Smooth muscle cell (in vitro differentiated cells): ENCODE measurements at regions not wholly inside any gene's neighbourhood (a gene's known extent, or its start where the extent isn't known, plus 50 kb on each side); places are given as distances from the start of the nearest gene placed in this dataset.
A peak's percentile ranks its signal among the peaks of the same experiment; 100 is the strongest.

ENCODE experiments used
- DNase-seq: peaks from one replicate; lab custom pipeline; 2025; ENCODE audit not compliant: unreplicated experiment; lab: John Stamatoyannopoulos, UW
- H2AFZ ChIP-seq: fragments of 200-600 bp; sonication (generic); 2 replicates; pipeline ENCODE4 v1.6.0; 2016; ENCODE audit warnings: antibody characterized with exemption, low read depth, mild to moderate bottlenecking
- H3F3A ChIP-seq: fragments of 200-600 bp; sonication (generic); 2 replicates; pipeline ENCODE4 v1.6.0; 2017; ENCODE audit warnings: antibody characterized with exemption, low read depth
- H3K27ac ChIP-seq: fragments of 200-600 bp; sonication (generic); 2 replicates; pipeline ENCODE4 v1.5.1; 2016; ENCODE audit warnings: low read depth, mild to moderate bottlenecking
- H3K27me3 ChIP-seq: fragments of 200-600 bp; sonication (generic); 2 replicates; pipeline ENCODE4 v1.6.1; 2016; ENCODE audit warnings: low read depth, mild to moderate bottlenecking
- H3K36me3 ChIP-seq: fragments of 200-600 bp; sonication (generic); 2 replicates; pipeline ENCODE4 v1.5.1; 2016; ENCODE audit warnings: low read depth
- H3K4me1 ChIP-seq: fragments of 200-600 bp; sonication (generic); 2 replicates; pipeline ENCODE4 v1.5.1; 2016; ENCODE audit warnings: low read depth
- H3K4me2 ChIP-seq: fragments of 200-600 bp; sonication (generic); 2 replicates; pipeline ENCODE4 v1.6.0; 2016; ENCODE audit warnings: mild to moderate bottlenecking
- H3K4me3 ChIP-seq: fragments of 200-600 bp; sonication (generic); 2 replicates; pipeline ENCODE4 v1.5.1; 2016; ENCODE audit warnings: mild to moderate bottlenecking
- H3K79me2 ChIP-seq: fragments of 200-600 bp; sonication (generic); 2 replicates; pipeline ENCODE4 v1.6.0; 2016; ENCODE audit warnings: low read depth, mild to moderate bottlenecking
- H3K9ac ChIP-seq: fragments of 200-600 bp; sonication (generic); 2 replicates; pipeline ENCODE4 v1.6.0; 2016; ENCODE audit warnings: low read depth
- H3K9me3 ChIP-seq: fragments of 200-600 bp; sonication (generic); replicated peaks from 2 replicates; pipeline ENCODE4 v1.5.1; 2016; ENCODE audit warnings: low read depth
- H4K20me1 ChIP-seq: fragments of 200-600 bp; sonication (generic); 2 replicates; pipeline ENCODE4 v1.6.0; 2016; ENCODE audit warnings: low read depth
- CTCF ChIP-seq: fragments of 200-600 bp; sonication (generic); IDR thresholded peaks from 2 replicates; pipeline ENCODE4 v1.5.1; 2017; ENCODE audit warnings: borderline replicate concordance, mild to moderate bottlenecking, antibody characterized with exemption; ENCODE audit not compliant: insufficient read depth, poor library complexity, severe bottlenecking
- WGBS: methylation state at CpG from one replicate; pipeline ENCODE4 v1.1.7; 2016; ENCODE audit warnings: low lambda C conversion rate; 5-methylcytosine and 5-hydroxymethylcytosine counted together

DNA sequence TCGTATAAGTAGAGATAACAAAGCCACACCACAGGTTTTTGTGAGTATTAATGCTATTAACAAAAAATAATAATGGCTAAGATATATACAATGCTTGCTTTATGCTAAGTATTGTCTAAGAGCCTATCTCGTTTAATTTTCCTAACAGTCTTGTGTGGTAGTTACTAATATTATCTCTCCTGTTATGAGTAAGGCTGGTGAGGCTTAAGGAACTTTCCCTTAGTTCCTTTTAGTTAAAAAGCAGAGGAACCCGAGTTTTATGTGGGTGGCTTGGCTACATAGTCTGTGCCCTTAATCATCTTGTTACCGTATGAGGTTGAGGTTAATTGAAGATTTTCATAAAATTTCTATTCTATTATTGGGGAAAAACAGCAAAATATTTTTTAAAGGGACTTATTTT lies 218.4 kb downstream of the SOX2 start:
- H3K79me2 ChIP-seq: no peaks in the 10 kb centered on the region
- H3F3A ChIP-seq: no peaks in the 10 kb centered on the region
- no peak overlapping the region for H3K9ac ChIP-seq
- H3K4me3 ChIP-seq: no peak overlapping the region
- no peaks in the 10 kb centered on the region for H3K27me3 ChIP-seq
- H3K4me1 ChIP-seq: no peaks in the 10 kb centered on the region
- no peaks in the 10 kb centered on the region for H3K9me3 ChIP-seq
- no peaks in the 10 kb centered on the region for H4K20me1 ChIP-seq
- H3K4me2 ChIP-seq: peak overlapping the region; percentile 28
- DNase-seq: no peak
- H3K36me3 ChIP-seq: no peaks in the 10 kb centered on the region
- no peak overlapping the region for H3K27ac ChIP-seq
- WGBS: 40% methylated on average over 4 of the region's 4 CpGs
- no peak overlapping the region for H2AFZ ChIP-seq
- no peak for TF ChIP-seq CTCF

DNA sequence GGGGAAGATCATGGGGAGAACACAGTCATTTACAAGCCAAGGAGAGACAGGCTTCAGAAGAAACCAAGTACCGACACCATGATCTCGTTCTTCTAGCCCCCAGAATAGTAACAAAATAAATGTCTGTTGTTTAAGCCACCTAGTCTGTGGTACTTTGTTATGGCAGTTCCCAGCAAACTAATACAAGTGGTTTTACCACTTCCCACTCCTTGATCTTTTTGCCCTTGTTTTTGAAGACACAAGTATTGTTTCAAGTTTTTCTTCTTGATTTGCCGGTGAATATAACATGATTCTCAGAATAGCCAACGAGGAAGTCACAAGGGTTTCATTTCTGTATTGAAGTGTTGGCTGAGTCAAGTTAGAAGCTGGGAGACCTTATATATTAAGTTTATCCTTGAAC lies 220.3 kb downstream of the SOX2 start:
- H3K4me1 ChIP-seq: no peaks in the 10 kb centered on the region

GRCh38 chr3:181933052-181933618 lies 221.4 kb downstream of the SOX2 start:
- TF ChIP-seq CTCF: no peak
- no peaks in the 10 kb centered on the region for H3K9me3 ChIP-seq
- no peaks in the 10 kb centered on the region for H4K20me1 ChIP-seq
- no peak for DNase-seq
- H3K27ac ChIP-seq: no peak overlapping the region
- H3K4me1 ChIP-seq: no peaks in the 10 kb centered on the region
- 83% methylated on average over 4 of the region's 4 CpGs for WGBS
- no peak overlapping the region for H3K4me2 ChIP-seq
- no peaks in the 10 kb centered on the region for H3K36me3 ChIP-seq
- no peak overlapping the region for H2AFZ ChIP-seq
- H3K79me2 ChIP-seq: no peaks in the 10 kb centered on the region
- H3F3A ChIP-seq: no peaks in the 10 kb centered on the region
- no peaks in the 10 kb centered on the region for H3K27me3 ChIP-seq
- H3K9ac ChIP-seq: no peak overlapping the region
- H3K4me3 ChIP-seq: no peak overlapping the region

More for the DNA sequence above, 220.3 kb downstream of the SOX2 start:
- DNase-seq: no peak
- Histone ChIP-seq H3F3A (no peaks in the 10 kb centered on the region), H4K20me1 (no peaks in the 10 kb centered on the region), H3K27me3 (no peaks in the 10 kb centered on the region), H3K36me3 (no peaks in the 10 kb centered on the region), H3K9me3 (no peaks in the 10 kb centered on the region), H3K4me3 (no peak overlapping the region), H3K27ac (no peak overlapping the region), H3K9ac (no peak overlapping the region), H3K4me2 (no peak overlapping the region), H3K79me2 (no peaks in the 10 kb centered on the region), H2AFZ (no peak overlapping the region)
- no peak for TF ChIP-seq CTCF
- 88% methylated on average over 4 of the region's 4 CpGs for WGBS

DNA sequence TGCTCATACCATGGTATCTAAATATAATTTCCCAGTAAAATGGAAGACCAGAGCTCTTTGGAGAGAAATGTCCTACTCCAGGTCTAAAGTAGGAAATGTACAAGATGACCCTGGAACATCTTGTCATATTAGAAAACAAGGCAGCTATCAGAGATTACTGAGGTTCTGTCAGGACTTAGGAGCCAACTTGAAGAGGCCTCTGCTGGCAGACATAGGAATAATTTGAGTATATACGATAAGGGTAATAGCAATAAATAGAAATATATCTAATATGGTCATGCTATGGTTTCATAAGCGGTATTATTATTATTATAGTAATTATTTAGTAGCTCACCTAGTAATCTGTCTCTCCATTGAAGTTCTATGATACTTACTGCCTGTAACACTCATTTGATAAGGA lies 224.2 kb downstream of the SOX2 start:
- Histone ChIP-seq H3K4me2 (no peak overlapping the region), H3K9ac (no peak overlapping the region), H4K20me1 (no peaks in the 10 kb centered on the region), H2AFZ (no peak overlapping the region), H3K27me3 (no peaks in the 10 kb centered on the region), H3K27ac (no peak overlapping the region), H3K9me3 (no peaks in the 10 kb centered on the region), H3K4me1 (no peaks in the 10 kb centered on the region), H3K36me3 (no peaks in the 10 kb centered on the region), H3F3A (no peaks in the 10 kb centered on the region), H3K79me2 (no peaks in the 10 kb centered on the region), H3K4me3 (no peak overlapping the region)
- no peak for DNase-seq
- no peak for TF ChIP-seq CTCF
- 98% methylated on average over 2 of the region's 2 CpGs for WGBS
